D721Med (cell line): ENCODE measurements at regions not wholly inside any gene's neighbourhood (a gene's known extent, or its start where the extent isn't known, plus 50 kb on each side); places are given as distances from the start of the nearest gene placed in this dataset.

Experiments
- DNase-seq: peaks from one replicate; pipeline ENCODE4 v3.0.0; 2011; ENCODE audit warnings: low spot score; ENCODE audit not compliant: insufficient read length
- FAIRE-seq: peaks from 2 replicates; lab custom pipeline; 2011; peaks lifted over from hg19 to GRCh38; lab: Jason Lieb, UNC
- CTCF ChIP-seq: IDR thresholded peaks from 2 replicates; pipeline ENCODE4 v1.5.1; 2012; ENCODE audit warnings: mild to moderate bottlenecking, control low read depth; ENCODE audit not compliant: insufficient read depth; ENCODE audit errors: missing control alignments

DNA sequence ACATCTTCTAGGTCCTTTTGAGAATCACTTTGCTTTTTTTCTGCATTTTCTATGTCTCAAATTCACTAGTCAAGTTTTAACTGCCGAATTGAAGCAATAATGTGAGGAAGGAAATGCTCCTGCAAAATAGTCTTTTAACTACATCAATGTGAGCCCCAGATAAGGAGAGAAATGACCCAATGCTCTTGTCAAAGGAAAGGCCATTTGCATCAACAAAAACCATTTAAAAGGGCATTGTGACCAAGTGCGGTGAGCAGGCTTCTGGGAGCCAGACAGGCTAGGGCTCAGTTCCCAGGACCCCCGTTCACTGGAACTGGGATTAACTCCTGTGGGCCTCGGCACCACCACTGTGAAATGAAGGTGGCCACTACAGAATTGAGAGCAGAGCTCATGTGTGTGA lies 127.9 kb upstream of the EEPD1 start:
- FAIRE-seq (no peak), DNase-seq (no peak)
- no peak for TF ChIP-seq CTCF

DNA sequence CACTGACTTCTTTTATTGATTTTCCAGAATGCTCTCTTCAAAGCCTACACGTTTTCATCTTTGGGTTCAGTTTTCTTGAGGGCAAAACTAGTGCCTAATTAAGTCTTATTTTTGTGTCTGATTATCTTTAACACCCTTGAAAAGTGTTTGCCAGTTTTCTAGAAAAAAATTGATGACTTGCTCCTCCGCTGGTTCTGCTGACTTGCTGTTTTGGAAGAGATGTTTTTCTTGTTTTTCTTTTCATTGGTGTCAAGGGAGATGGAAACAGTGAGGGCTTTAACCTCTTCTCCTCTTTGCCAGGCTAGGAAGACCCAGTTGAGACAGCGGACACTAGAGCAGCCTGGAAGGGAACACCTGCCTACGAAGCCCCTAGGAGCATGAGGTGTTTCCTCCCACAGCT lies 123.7 kb upstream of the EEPD1 start:
- no peak for FAIRE-seq
- DNase-seq: no peak
- TF ChIP-seq CTCF: no peak

DNA sequence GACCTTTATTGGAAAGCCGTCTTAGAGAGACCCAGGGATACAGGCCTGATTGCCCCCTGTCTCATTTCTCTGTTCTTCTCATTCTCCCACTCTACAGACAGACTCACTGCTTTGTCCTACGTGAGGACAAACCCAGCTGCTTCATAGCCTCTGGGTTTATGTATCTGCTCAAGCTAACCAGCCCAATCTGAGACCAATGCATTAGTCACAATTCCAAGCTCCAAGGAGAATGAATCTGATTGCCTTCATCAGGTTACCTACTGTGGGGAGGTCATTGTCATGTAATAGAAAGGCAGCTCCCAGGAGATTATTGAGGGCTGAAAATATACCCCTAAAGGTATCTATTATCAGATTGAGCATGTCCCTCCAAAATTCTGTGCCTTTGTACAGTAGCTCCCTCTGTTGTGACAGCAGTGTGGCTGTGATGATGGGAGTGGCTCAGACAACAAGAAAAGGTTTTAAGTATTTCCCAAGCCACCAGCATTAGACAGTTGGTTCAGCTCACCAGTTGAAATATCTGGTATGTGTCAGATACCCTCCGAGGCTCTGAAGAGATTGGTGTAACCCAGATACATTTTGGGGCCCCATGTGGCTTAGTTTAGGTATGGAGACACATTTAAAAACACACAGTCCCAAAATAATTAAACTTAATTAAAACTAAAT lies 123.1 kb upstream of the EEPD1 start:
- DNase-seq (no peak), FAIRE-seq (no peak)
- TF ChIP-seq CTCF: no peak

- DNase-seq: no peak
- no peak for TF ChIP-seq CTCF
- FAIRE-seq: no peak
Observed at GRCh38 chr7:36032361-36032818, 120.7 kb upstream of the EEPD1 start.

DNA sequence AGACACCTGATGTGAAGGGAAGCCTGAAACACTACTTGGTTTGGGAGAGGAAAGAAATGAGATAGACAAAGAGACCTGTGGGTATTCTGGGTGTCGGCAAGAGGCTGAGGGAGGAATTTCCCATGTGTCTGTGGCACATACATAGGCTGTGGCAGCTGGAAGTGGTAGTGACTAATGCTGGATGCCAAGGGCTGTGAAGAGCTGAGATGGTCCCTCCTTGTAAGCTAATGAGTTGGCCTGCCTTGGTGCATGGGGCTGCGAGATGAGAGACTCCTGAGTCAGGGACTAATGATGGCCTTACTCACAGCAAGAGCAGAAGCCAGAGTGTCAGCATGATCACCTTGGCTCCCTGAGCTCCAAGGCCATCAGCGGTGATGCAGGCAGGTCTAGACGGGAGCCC lies 119.0 kb upstream of the EEPD1 start:
- DNase-seq (no peak), FAIRE-seq (no peak)
- TF ChIP-seq CTCF: no peak

DNA sequence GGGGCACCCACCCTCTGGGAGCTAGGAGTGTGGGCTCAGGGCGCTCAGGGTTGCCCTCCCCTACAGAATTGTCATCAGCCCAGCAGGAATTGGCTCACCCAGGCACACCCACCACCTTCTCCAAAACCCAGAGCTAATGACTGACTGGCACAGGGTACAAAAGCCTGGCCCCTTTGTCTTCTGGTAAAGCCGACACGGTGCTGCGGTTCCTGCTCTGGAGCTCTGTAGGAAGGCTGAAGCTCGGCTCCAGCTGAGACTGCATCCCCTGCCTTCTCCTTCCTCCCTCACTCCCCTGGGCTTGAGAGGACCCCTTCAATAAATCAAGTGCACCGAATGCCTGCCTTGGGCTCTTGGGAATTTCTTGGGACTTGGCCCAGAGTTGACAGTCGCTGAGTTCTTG lies 117.9 kb upstream of the EEPD1 start:
- DNase-seq (no peak), FAIRE-seq (no peak)
- TF ChIP-seq CTCF: no peak

- DNase-seq: no peak
- no peak for TF ChIP-seq CTCF
- no peak for FAIRE-seq
Observed at GRCh38 chr7:36036590-36036989, 116.5 kb upstream of the EEPD1 start.
